ENCODE measurements at regions not wholly inside any gene's neighbourhood (a gene's known extent, or its start where the extent isn't known, plus 50 kb on each side); places are given as distances from the start of the nearest gene placed in this dataset.

GRCh38 chr4:175127314-175127713, 209.2 kb downstream of the ADAM29 start:
- no peak for DNase-seq (ENCODE audit: low read depth, low spot score)

- no peak for DNase-seq (ENCODE audit: low read depth, low spot score)
Measured at GRCh38 chr4:175129797-175130196, 211.6 kb downstream of the ADAM29 start.

GRCh38 chr4:175139205-175139604, 221.0 kb downstream of the ADAM29 start:
- no peak for DNase-seq (ENCODE audit: low read depth, low spot score)

GRCh38 chr4:175143116-175143515, 225.0 kb downstream of the ADAM29 start:
- no peak for DNase-seq (ENCODE audit: low read depth, low spot score)

GRCh38 chr4:175146799-175147198, 228.6 kb downstream of the ADAM29 start:
- no peak for DNase-seq (ENCODE audit: low read depth, low spot score)

GRCh38 chr4:175147233-175147632, 229.1 kb downstream of the ADAM29 start:
- no peak for DNase-seq (ENCODE audit: low read depth, low spot score)

GRCh38 chr4:175166020-175166419, 247.9 kb downstream of the ADAM29 start:
- DNase-seq (ENCODE audit: low read depth, low spot score), result no peak

- no peak for DNase-seq (ENCODE audit: low read depth, low spot score)
Measured at GRCh38 chr4:175176710-175177109, 258.6 kb downstream of the ADAM29 start.

GRCh38 chr4:175190654-175191053, 272.5 kb downstream of the ADAM29 start:
- no peak for DNase-seq (ENCODE audit: low read depth, low spot score)

- DNase-seq (ENCODE audit: low read depth, low spot score), result no peak
Measured at GRCh38 chr4:175198056-175198455, 279.9 kb downstream of the ADAM29 start.

- no peak for DNase-seq (ENCODE audit: low read depth, low spot score)
Measured at GRCh38 chr4:175215208-175215607, 297.1 kb downstream of the ADAM29 start.

- DNase-seq (ENCODE audit: low read depth, low spot score), result no peak
Measured at GRCh38 chr4:175215657-175216056, 297.5 kb downstream of the ADAM29 start.

GRCh38 chr4:175229154-175229553, 311.0 kb downstream of the ADAM29 start:
- no peak for DNase-seq (ENCODE audit: low read depth, low spot score)

GRCh38 chr4:175234162-175234561, 316.0 kb downstream of the ADAM29 start:
- DNase-seq (ENCODE audit: low read depth, low spot score), result no peak

GRCh38 chr4:175238827-175239517, 320.8 kb downstream of the ADAM29 start:
- no peak for DNase-seq (ENCODE audit: low read depth, low spot score)

- DNase-seq (ENCODE audit: low read depth, low spot score), result no peak
Measured at GRCh38 chr4:175246941-175247340, 328.8 kb downstream of the ADAM29 start.

- DNase-seq (ENCODE audit: low read depth, low spot score), result no peak
Measured at GRCh38 chr4:175252642-175253041, 334.5 kb downstream of the ADAM29 start.

GRCh38 chr4:175253184-175253902, 335.2 kb downstream of the ADAM29 start:
- DNase-seq (ENCODE audit: low read depth, low spot score), result no peak

- DNase-seq (ENCODE audit: low read depth, low spot score), result no peak
Measured at GRCh38 chr4:175263537-175263936, 345.4 kb downstream of the ADAM29 start.

- no peak for DNase-seq (ENCODE audit: low read depth, low spot score)
Measured at GRCh38 chr4:175271010-175271630, 353.0 kb downstream of the ADAM29 start.

- no peak for DNase-seq (ENCODE audit: low read depth, low spot score)
Measured at GRCh38 chr4:175273995-175274753, 356.0 kb downstream of the ADAM29 start.

GRCh38 chr4:175277816-175278215, 359.7 kb downstream of the ADAM29 start:
- no peak for DNase-seq (ENCODE audit: low read depth, low spot score)
